ENCODE measurements at regions not wholly inside any gene's neighbourhood (a gene's known extent, or its start where the extent isn't known, plus 50 kb on each side); places are given as distances from the start of the nearest gene placed in this dataset.
"Not testable (repeated sequence)": the region's sequence is repeated elsewhere in the genome, so short reads cannot be mapped to it uniquely, and the experiment has no call there.

- no peak for DNase-seq (ENCODE audit: low read depth)
- TF ChIP-seq CTCF (IDR thresholded peaks at IDR 0.05; ENCODE audit: low read depth, low read length, missing control alignments): no peak
- in situ Hi-C loops (cut with HindIII; ENCODE audit: low sequenced_read_pairs): no loop called here
These were observed 412.1 kb upstream of the ADAMTSL1 start for GRCh38 chr9:18061856-18062255.

GRCh38 chr9:18063856-18064390 lies 410.0 kb upstream of the ADAMTSL1 start:
- H3K4me3 ChIP-seq (ENCODE audit: low read depth, low read length): no peak overlapping the region
- no peak for DNase-seq (ENCODE audit: low read depth)
- in situ Hi-C loops (cut with HindIII; ENCODE audit: low sequenced_read_pairs): no loop called here
- TF ChIP-seq CTCF (IDR thresholded peaks at IDR 0.05; ENCODE audit: low read depth, low read length, missing control alignments): no peak

More at GRCh38 chr9:18061856-18062255, 412.1 kb upstream of the ADAMTSL1 start:
- H3K4me3 ChIP-seq (ENCODE audit: low read depth, low read length): no peak overlapping the region

GRCh38 chr9:18066608-18067007 lies 407.3 kb upstream of the ADAMTSL1 start:
- DNase-seq (ENCODE audit: low read depth); H3K4me3 ChIP-seq (ENCODE audit: low read depth, low read length); in situ Hi-C loops (cut with HindIII; ENCODE audit: low sequenced_read_pairs): not testable (repeated sequence)

GRCh38 chr9:18067548-18068120 lies 406.3 kb upstream of the ADAMTSL1 start:
- in situ Hi-C loops (cut with HindIII; ENCODE audit: low sequenced_read_pairs): no loop called here
- no peak for DNase-seq (ENCODE audit: low read depth)
- no peak for TF ChIP-seq CTCF (IDR thresholded peaks at IDR 0.05; ENCODE audit: low read depth, low read length, missing control alignments)
- H3K4me3 ChIP-seq (ENCODE audit: low read depth, low read length): no peak overlapping the region

GRCh38 chr9:18068900-18069299 lies 405.1 kb upstream of the ADAMTSL1 start:
- no peak for DNase-seq (ENCODE audit: low read depth)
- no peak for TF ChIP-seq CTCF (IDR thresholded peaks at IDR 0.05; ENCODE audit: low read depth, low read length, missing control alignments)
- no peak overlapping the region for H3K4me3 ChIP-seq (ENCODE audit: low read depth, low read length)
- in situ Hi-C loops (cut with HindIII; ENCODE audit: low sequenced_read_pairs): no loop called here

GRCh38 chr9:18071651-18072060 lies 402.3 kb upstream of the ADAMTSL1 start:
- in situ Hi-C loops (cut with HindIII; ENCODE audit: low sequenced_read_pairs): no loop called here
- no peak overlapping the region for H3K4me3 ChIP-seq (ENCODE audit: low read depth, low read length)
- no peak for DNase-seq (ENCODE audit: low read depth)
- no peak for TF ChIP-seq CTCF (IDR thresholded peaks at IDR 0.05; ENCODE audit: low read depth, low read length, missing control alignments)

- TF ChIP-seq CTCF (IDR thresholded peaks at IDR 0.05; ENCODE audit: low read depth, low read length, missing control alignments): no peak
- DNase-seq (ENCODE audit: low read depth): no peak
- in situ Hi-C loops (cut with HindIII; ENCODE audit: low sequenced_read_pairs): no loop called here
These were observed 401.0 kb upstream of the ADAMTSL1 start for GRCh38 chr9:18073002-18073401.

More at GRCh38 chr9:18073002-18073401, 401.0 kb upstream of the ADAMTSL1 start:
- no peak overlapping the region for H3K4me3 ChIP-seq (ENCODE audit: low read depth, low read length)
